COLO668 (cell line): ENCODE measurements at regions not wholly inside any gene's neighbourhood (a gene's known extent, or its start where the extent isn't known, plus 50 kb on each side); places are given as distances from the start of the nearest gene placed in this dataset.
"Not testable (repeated sequence)": the region's sequence is repeated elsewhere in the genome, so short reads cannot be mapped to it uniquely, and the experiment has no call there.

Source experiments
- DNase-seq: peaks from one replicate; lab custom pipeline; 2025; ENCODE audit not compliant: unreplicated experiment; lab: John Stamatoyannopoulos, UW

DNA sequence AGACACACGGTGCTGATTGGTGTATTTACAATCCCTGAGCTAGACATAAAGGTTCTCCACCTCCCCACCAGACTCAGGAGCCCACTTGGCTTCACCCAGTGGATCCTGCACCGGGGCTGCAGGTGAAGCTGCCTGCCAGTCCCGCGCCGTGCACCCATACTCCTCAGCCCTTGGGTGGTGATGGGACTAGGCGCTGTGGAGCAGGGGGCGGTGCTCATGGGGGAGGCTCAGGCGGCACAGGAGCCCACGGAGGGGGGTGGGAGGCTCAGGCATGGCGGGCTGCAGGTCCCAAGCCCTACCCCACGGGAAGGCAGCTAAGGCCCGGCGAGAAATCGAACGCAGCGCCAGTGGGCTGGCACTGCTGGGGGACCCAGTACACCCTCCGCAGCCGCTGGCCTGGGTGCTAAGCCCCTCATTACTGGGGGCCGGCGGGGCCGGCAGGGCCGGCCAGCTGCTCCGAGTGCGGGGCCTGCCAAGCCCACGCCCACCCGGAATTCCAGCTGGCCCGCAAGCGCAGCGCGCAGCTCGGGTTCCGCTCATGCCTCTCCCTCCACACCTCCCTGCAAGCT lies 1447.2 kb downstream of the RAPGEF2 start:
- DNase-seq = not testable (repeated sequence)

DNA sequence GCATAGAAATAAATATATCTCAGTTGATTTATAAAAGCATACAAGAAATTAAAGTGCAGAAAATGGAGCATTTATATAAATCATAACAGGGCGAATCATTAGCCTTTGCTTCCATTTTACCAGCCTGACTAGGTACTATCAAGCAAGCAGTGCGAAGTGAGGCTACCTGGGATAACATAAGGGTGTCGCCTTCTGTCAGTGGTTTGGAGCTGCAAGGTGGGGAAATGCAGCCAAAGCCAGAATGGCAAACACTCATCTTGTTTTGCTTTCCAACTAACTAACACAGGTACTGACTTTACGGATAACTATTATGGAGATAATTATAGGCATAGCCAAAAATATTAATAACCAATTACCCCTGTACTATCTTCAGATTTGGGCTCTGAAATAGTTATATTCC lies 1459.8 kb downstream of the RAPGEF2 start:
- DNase-seq = no peak

- no peak for DNase-seq
These were observed 1460.8 kb downstream of the RAPGEF2 start for GRCh38 chr4:160563552-160564282.

DNA sequence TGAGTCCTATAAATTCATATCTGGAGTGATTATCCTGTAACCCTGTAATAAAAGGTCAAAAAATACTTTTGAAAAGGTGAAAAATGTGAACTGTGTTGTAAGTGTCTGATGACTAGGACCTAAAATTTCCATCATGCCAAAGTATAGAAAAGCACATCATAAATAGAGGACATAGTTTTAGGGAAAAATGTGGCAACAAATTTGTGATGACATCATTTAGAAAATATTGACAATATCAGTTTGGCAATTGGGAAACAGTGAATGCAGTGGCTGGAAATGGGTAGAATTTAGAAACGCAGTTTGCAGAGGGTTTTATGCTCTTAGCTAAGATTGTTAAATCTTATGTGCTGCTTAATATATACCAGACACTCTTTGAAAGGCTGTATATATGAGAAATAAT lies 1464.8 kb downstream of the RAPGEF2 start:
- no peak for DNase-seq

DNA sequence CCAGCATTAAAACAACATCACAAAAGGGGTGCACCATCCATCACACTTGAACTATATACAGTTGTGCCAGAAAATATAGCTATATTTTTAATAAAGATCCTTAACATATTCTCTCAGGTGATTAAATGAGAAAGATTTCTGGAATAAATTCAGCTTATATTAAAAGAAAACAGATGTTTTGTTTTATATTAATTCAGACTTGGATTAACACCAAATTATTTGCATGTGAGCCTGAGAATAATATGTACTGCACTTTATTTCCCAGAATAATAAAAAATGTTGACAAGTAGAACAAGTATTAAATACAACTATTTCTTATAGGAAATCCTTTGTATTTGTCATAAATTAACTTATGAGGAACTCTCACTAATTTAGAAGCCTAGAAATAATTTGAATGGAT lies 1467.4 kb downstream of the RAPGEF2 start:
- no peak for DNase-seq

DNA sequence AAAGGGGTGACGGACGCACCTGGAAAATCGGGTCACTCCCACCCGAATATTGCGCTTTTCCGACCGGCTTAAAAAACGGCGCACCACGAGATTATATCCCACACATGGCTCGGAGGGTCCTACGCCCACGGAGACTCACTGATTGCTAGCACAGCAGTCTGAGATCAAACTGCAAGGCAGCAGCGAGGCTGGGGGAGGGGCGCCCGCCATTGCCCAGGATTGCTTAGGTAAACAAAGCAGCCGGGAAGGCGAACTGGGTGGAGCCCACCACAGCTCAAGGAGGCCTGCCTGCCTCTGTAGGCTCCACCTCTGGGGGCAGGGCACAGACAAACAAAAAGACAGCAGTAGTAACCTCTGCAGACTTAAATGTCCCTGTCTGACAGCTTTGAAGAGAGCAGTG lies 1471.4 kb downstream of the RAPGEF2 start:
- DNase-seq = not testable (repeated sequence)

DNA sequence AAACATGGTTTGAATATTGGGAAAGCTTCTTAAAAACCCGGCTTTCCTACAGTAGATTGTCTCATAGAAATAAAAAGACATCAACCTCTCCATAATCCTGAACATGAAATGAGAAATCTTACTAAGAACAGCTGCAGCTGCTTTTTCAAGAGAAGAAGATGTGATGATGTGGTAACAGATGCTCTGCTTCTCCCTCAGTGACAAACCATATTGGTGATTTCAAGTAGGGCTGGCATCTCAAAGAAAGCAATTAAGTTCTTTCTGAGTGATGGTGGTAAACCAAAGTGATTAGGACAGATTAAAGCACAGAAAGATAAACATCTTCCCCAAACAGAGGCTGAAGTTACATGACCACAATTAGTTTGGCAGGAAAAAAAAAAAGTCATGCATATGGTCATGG lies 1477.7 kb downstream of the RAPGEF2 start:
- no peak for DNase-seq

DNA sequence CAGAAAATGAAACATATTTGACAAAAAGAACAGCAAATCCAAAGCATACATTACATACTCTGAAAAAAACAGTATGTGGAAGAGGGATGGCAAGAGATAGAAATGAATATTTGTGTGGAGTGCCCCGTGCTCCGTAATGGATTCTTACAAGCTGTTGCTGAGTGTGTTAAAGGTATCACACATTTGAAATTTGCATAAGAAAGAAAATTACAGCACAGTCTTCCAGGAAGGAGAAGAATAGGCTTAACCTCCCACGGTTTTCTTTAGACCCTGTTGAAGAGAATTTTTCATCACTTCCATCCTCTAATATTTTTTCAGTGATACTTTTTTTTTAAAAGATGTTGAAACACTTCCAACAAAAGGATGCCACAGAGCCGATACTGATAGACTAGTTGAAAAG lies 1489.4 kb downstream of the RAPGEF2 start:
- DNase-seq = no peak

DNA sequence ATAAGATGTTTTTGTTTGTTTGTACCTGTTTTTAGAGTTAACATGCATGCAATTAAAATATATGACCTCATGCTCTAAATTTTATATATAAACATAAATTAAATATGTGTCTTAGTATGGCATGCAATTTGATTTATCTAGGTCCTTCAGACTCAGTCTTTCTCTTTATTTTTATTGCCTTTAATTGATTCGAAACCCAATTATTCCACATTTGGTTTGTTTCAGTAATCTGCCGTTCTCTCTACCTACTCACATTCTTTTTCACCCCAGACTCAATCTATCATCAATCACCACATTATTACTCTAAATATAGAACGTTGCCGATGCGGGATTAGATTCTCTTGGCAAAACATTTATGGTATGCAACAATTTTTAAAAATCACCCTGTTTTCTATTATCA lies 1492.8 kb downstream of the RAPGEF2 start:
- DNase-seq = no peak

- DNase-seq = no peak
These were observed 1501.7 kb downstream of the RAPGEF2 start for GRCh38 chr4:160604541-160604940.

GRCh38 chr4:160611181-160611580 lies 1508.3 kb downstream of the RAPGEF2 start:
- DNase-seq = no peak

DNA sequence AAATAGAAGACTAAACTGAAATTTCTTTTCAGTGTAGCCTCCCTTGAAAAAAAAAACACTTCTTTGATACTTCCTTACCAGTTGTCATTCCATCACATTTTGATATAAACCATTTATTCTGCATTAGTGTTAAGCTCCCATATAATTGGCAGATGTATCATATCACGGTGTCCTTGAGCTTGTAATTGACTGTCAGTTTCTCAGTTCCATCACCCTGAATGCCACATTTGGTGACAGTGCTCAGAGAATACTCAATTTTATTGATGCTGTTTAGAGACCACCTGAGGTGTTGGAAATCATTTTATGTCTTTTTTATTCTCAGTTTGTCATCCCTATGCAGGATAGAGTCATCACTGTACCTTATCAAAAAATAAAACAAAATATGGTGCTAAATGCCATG lies 1528.2 kb downstream of the RAPGEF2 start:
- no peak for DNase-seq

GRCh38 chr4:160652790-160653189 lies 1511.0 kb downstream of the FSTL5 start:
- DNase-seq = no peak

- DNase-seq = no peak
These were observed 1488.2 kb downstream of the FSTL5 start for GRCh38 chr4:160675550-160675949.

DNA sequence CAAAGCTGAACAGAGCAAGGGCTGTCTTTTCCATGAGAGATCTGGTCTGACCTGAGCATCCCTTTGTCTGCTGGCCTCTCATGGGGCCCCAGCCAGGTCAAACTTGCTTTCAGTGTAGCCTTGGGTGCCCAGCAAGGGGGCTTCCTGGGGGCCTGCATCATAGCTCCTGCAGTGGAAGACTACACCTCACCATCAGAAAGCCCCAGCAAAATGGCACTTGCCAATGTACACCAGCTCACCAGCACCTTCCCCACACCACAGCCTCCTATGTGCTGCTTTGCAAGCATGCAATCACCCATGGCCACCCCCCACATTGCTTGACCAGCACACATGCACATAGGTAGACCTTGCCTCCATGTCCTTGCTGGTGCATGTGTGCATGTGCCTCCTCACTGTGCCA lies 1478.1 kb downstream of the FSTL5 start:
- DNase-seq = no peak

GRCh38 chr4:160701671-160702070 lies 1462.1 kb downstream of the FSTL5 start:
- DNase-seq = no peak

GRCh38 chr4:160709026-160709425 lies 1454.8 kb downstream of the FSTL5 start:
- no peak for DNase-seq

DNA sequence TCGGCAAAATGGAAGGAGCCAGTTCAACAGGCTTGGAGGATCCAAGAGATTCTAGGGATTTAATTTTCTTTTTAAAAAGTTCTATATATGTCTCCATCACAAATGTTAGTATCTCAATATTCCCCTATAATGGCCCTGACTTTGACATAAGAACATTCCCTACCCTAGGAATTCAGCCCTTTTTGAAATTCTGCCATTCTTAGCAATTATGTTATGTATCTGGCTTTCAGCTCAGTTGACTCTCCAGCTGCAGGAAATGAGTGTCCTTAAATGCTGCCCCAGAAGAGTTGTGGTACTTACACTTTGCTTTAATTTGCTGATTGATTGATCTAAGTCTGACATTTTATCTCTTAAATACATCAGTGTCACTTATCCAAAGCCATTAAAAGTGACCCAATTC lies 1454.3 kb downstream of the FSTL5 start:
- no peak for DNase-seq

GRCh38 chr4:160716551-160716950 lies 1447.2 kb downstream of the FSTL5 start:
- DNase-seq = no peak

- no peak for DNase-seq
These were observed 1446.0 kb downstream of the FSTL5 start for GRCh38 chr4:160717848-160718247.

- DNase-seq = no peak
These were observed 1439.7 kb downstream of the FSTL5 start for GRCh38 chr4:160724063-160724462.

DNA sequence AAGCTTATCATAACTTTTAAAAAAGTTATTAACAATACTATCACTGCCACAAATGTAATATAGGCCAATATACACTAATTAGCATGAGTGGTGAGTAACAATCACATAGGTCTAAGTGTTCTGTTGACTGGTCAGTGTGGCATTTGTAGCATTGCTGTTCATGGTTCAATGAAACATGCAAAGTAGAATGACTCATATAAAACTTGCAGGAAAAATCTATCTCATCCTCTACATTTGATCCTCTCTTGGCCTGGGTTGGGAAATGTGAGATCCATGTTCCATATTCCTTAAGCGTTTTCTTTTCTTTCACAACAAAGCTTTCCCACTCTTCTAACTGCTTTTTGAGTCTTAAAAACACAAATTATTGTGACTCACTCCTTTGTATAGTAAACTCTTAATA lies 1418.7 kb downstream of the FSTL5 start:
- no peak for DNase-seq

- not testable (repeated sequence) for DNase-seq
These were observed 1417.2 kb downstream of the FSTL5 start for GRCh38 chr4:160746585-160746984.
